HCT116 (cell line): ENCODE measurements at regions not wholly inside any gene's neighbourhood (a gene's known extent, or its start where the extent isn't known, plus 50 kb on each side); places are given as distances from the start of the nearest gene placed in this dataset.

Experiments
- ATAC-seq: fragments of 200-7000 bp; cut with Tn5 transposase; 2 replicates; pipeline ENCODE4 v1.9.1; 2020; ENCODE audit warnings: mild to moderate bottlenecking, moderate library complexity
- BruUV-seq: library from RNA; stranded (reverse); fragments of 400-500 nt; replicated peaks from 2 replicates; lab custom pipeline; 2021; lab: Mats Ljungman, UMichigan
- CTCF ChIA-PET: fragments of 300-600 bp; sonication (Branson Sonifier 250); formaldehyde crosslinking; loops from one replicate; lab custom pipeline; 2021; ENCODE audit warnings: antibody characterized with exemption; lab: Charles Lee
- POLR2A ChIA-PET: fragments of 300-600, 350-600 bp; sonication (Branson Sonifier 250); formaldehyde crosslinking; loops from one replicate; lab custom pipeline; 2021; ENCODE audit warnings: antibody characterized with exemption; lab: Charles Lee
- RAD21 ChIA-PET, 2 experiments: fragments of 300-600 bp; sonication (Branson Sonifier 250); formaldehyde crosslinking; loops; one replicate each; lab custom pipeline; 2023; ENCODE audit warnings: low total read pairs in 2 of 2; ENCODE audit not compliant: uncharacterized antibody in 2 of 2, unreplicated experiment in 2 of 2, low non-redundant PET in 1 of 2; lab: Charles Lee
- DNase-seq: peaks from one replicate; pipeline ENCODE4 v3.0.0-alpha.2; 2010; ENCODE audit warnings: low read depth, low spot score
- H2AFZ ChIP-seq: fragments of 200-600 bp; shearing (Covaris generic), sonication (generic); 2 replicates; pipeline ENCODE4 v1.6.1; 2017; ENCODE audit warnings: low read depth, mixed run types, mixed read lengths, antibody characterized with exemption, low read length; ENCODE audit not compliant: poor library complexity, severe bottlenecking
- H3K27ac ChIP-seq: 2 replicates; pipeline ENCODE4 v1.5.1; 2012; ENCODE audit warnings: low read depth, low read length
- H3K27me3 ChIP-seq: fragments of 200-600 bp; sonication (generic); 2 replicates; pipeline ENCODE4 v1.6.1; 2016; ENCODE audit warnings: mixed run types, low read length, mixed read lengths; ENCODE audit not compliant: insufficient read depth
- H3K36me3 ChIP-seq, 2 experiments: fragments of 200-500 bp in 1 of 2; fragments of 200-600 bp in 1 of 2; sonication (Bioruptor generic) in 1 of 2; sonication (generic) in 1 of 2; 2 replicates each; pipeline versions ENCODE4 v1.5.1 to v1.6.1; 2014 to 2016; ENCODE audit warnings: low read length in 2 of 2, inconsistent platforms in 1 of 2, mixed read lengths in 1 of 2, mixed run types in 1 of 2; ENCODE audit not compliant: insufficient read depth in 2 of 2, control insufficient read depth in 1 of 2
- H3K4me1 ChIP-seq, 2 experiments: fragments of 200-600 bp in 1 of 2; sonication (generic) in 1 of 2; 2 replicates each; pipeline versions ENCODE4 v1.5.1 to v1.6.1; 2012 to 2017; ENCODE audit warnings: low read length in 2 of 2, inconsistent platforms in 1 of 2, mild to moderate bottlenecking in 1 of 2, mixed read lengths in 1 of 2, mixed run types in 1 of 2, moderate library complexity in 1 of 2; ENCODE audit not compliant: insufficient read depth in 2 of 2, control insufficient read depth in 1 of 2
- H3K4me2 ChIP-seq: fragments of 200-600 bp; sonication (generic); 2 replicates; pipeline ENCODE4 v1.6.1; 2017; ENCODE audit warnings: mixed run types, low read length, mixed read lengths
- H3K4me3 ChIP-seq, 2 experiments: fragments of 200-600 bp in 1 of 2; sonication (generic) in 1 of 2; replicated peaks in 1 of 2; 2 replicates each; pipeline ENCODE4 v1.5.1; 2011 to 2016; ENCODE audit warnings: low read length in 2 of 2, control low read depth in 1 of 2, low read depth in 1 of 2, mild to moderate bottlenecking in 1 of 2, mixed read lengths in 1 of 2, mixed run types in 1 of 2
- H3K79me2 ChIP-seq: fragments of 200-600 bp; sonication (generic); 2 replicates; pipeline ENCODE4 v1.6.1; 2017; ENCODE audit warnings: mild to moderate bottlenecking, mixed run types, low read length, moderate library complexity, mixed read lengths; ENCODE audit not compliant: insufficient read depth
- H3K9ac ChIP-seq: fragments of 200-600 bp; sonication (generic); 2 replicates; pipeline ENCODE4 v1.6.1; 2016; ENCODE audit warnings: low read length, mixed read lengths
- H3K9me2 ChIP-seq: fragments of 200-600 bp; sonication (generic), shearing (Covaris generic); 2 replicates; pipeline ENCODE4 v1.6.1; 2017; ENCODE audit warnings: mixed run types, mild to moderate bottlenecking, moderate library complexity; ENCODE audit not compliant: insufficient read depth
- H3K9me3 ChIP-seq, 2 experiments: fragments of 200-500 bp in 1 of 2; fragments of 200-600 bp in 1 of 2; sonication (Bioruptor generic) in 1 of 2; sonication (generic) in 1 of 2; 2 replicates each; pipeline ENCODE4 v1.6.1; 2014 to 2017; ENCODE audit warnings: low read length in 2 of 2, mixed read lengths in 2 of 2, inconsistent platforms in 1 of 2, low read depth in 1 of 2, mild to moderate bottlenecking in 1 of 2, mixed run types in 1 of 2, moderate library complexity in 1 of 2; ENCODE audit not compliant: control insufficient read depth in 1 of 2, insufficient read depth in 1 of 2
- H4K20me1 ChIP-seq: fragments of 200-600 bp; sonication (generic), shearing (Covaris generic); 2 replicates; pipeline ENCODE4 v1.6.1; 2017; ENCODE audit warnings: mixed run types, mild to moderate bottlenecking, moderate library complexity; ENCODE audit not compliant: insufficient read depth
- CBX3 ChIP-seq: IDR thresholded peaks from 2 replicates; pipeline ENCODE4 v1.6.1; 2012; ENCODE audit warnings: low read depth
- CEBPB ChIP-seq: IDR thresholded peaks from 2 replicates; pipeline ENCODE4 v1.6.1; 2012; ENCODE audit warnings: low read depth
- CTCF ChIP-seq, 3 experiments: fragments of 200-600 bp in 1 of 3; sonication (generic) in 1 of 3; IDR thresholded peaks in 2 of 3; conservative IDR thresholded peaks in 1 of 3; 2 replicates each; pipeline ENCODE4 v1.5.1; 2012 to 2017; ENCODE audit warnings: low read depth in 2 of 3, low read length in 2 of 3, antibody characterized with exemption in 1 of 3, borderline replicate concordance in 1 of 3, control low read depth in 1 of 3, mild to moderate bottlenecking in 1 of 3, mixed read lengths in 1 of 3, mixed run types in 1 of 3, moderate library complexity in 1 of 3; ENCODE audit not compliant: insufficient read depth in 1 of 3
- POLR2A ChIP-seq: IDR thresholded peaks from 2 replicates; pipeline ENCODE4 v1.7.0; 2011; ENCODE audit warnings: borderline replicate concordance; ENCODE audit not compliant: insufficient read depth, insufficient read length; ENCODE audit errors: extremely low read depth
- POLR2AphosphoS5 ChIP-seq: IDR thresholded peaks from 2 replicates; pipeline ENCODE4 v1.6.1; 2011; ENCODE audit warnings: mild to moderate bottlenecking, low read depth, low read length, moderate library complexity
- RAD21 ChIP-seq: IDR thresholded peaks from 2 replicates; pipeline ENCODE4 v1.6.1; 2012; ENCODE audit warnings: low read depth, mild to moderate bottlenecking
- REST ChIP-seq: IDR thresholded peaks from 2 replicates; pipeline ENCODE4 v1.6.1; 2012; ENCODE audit warnings: low read depth
- SIN3A ChIP-seq: IDR thresholded peaks from 2 replicates; pipeline ENCODE4 v1.6.1; 2012; ENCODE audit warnings: low read depth
- SP1 ChIP-seq: IDR thresholded peaks from 2 replicates; pipeline ENCODE4 v1.6.1; 2012; ENCODE audit warnings: low read depth
- TCF7L2 ChIP-seq: IDR thresholded peaks from 2 replicates; pipeline ENCODE4 v1.7.0; 2011; ENCODE audit warnings: borderline replicate concordance, inconsistent platforms; ENCODE audit not compliant: insufficient read depth, insufficient read length; ENCODE audit errors: extremely low read depth
- ZNF274 ChIP-seq: fragments of 200-500 bp; sonication (Bioruptor generic); IDR thresholded peaks from 2 replicates; pipeline ENCODE4 v1.6.1; 2014; ENCODE audit warnings: mild to moderate bottlenecking, low read depth, low read length, inconsistent platforms
- intact Hi-C: fragments of 100-400 bp; cut with micrococcal nuclease; formaldehyde crosslinking; loops from 2 replicates; pipeline ENCODE4 v1.10.0; 2022

- ATAC-seq (peak; percentile 65), DNase-seq (no peak)
- Histone ChIP-seq H3K4me1 (no peaks in the 10 kb centered on the region), H3K9me3 (no peaks in the 10 kb centered on the region), H3K79me2 (no peaks in the 10 kb centered on the region), H2AFZ (no peak overlapping the region), H3K27me3 (peaks cover 30% of the 10 kb centered on the region), H4K20me1 (no peaks in the 10 kb centered on the region), H3K4me2 (no peak overlapping the region), H3K36me3 (no peaks in the 10 kb centered on the region), H3K4me3 (no peak overlapping the region), H3K27ac (no peak overlapping the region), H3K9ac (no peak overlapping the region), H3K9me2 (no peaks in the 10 kb centered on the region)
- ChIA-PET RAD21 (no interaction called here), POLR2A (no interaction called here), CTCF (no interaction called here)
- TF ChIP-seq CEBPB (no peak), TCF7L2 (no peak), REST (no peak), CBX3 (no peak), SP1 (no peak), CTCF (IDR thresholded peaks at IDR 0.05 in 2 of 3, conservative IDR thresholded peaks at IDR 0.05 in 1 of 3; ENCODE audit: borderline replicate concordance in 1 of 3, insufficient read depth in 1 of 3, low read depth in 2 of 3, low read length in 2 of 3) (peak in 2 of 3 experiments; percentile 48 to 49; a peak in 4 of 6 replicates), POLR2A (no peak), POLR2AphosphoS5 (no peak), RAD21 (peak; percentile 44), SIN3A (no peak), ZNF274 (no peak)
- intact Hi-C loops, result no loop called here
- BruUV-seq, result no TSS peak
Measured at GRCh38 chr10:111856631-111857030, 326.9 kb downstream of the GPAM start.
